GM13976 (cell line): ENCODE measurements at regions not wholly inside any gene's neighbourhood (a gene's known extent, or its start where the extent isn't known, plus 50 kb on each side); places are given as distances from the start of the nearest gene placed in this dataset.

Experiments used
- DNase-seq: peaks from one replicate; pipeline ENCODE4 v3.0.0; 2012; ENCODE audit warnings: low spot score
- in situ Hi-C: fragments of 300-500 bp; cut with MboI; formaldehyde crosslinking; loops from one replicate; pipeline ENCODE4 v1.12.0; 2022; ENCODE audit warnings: low sequenced_read_pairs, mixed read lengths, inconsistent platforms; ENCODE audit not compliant: unreplicated experiment
- TF ChIP-seq, protein P1 (sequence below): IDR thresholded peaks from 2 replicates; pipeline ENCODE4 v1.5.1; 2012; ENCODE audit warnings: borderline replicate concordance, mild to moderate bottlenecking; ENCODE audit not compliant: insufficient read depth; ENCODE audit errors: extremely low read depth, missing control alignments, control extremely low read depth

DNA sequence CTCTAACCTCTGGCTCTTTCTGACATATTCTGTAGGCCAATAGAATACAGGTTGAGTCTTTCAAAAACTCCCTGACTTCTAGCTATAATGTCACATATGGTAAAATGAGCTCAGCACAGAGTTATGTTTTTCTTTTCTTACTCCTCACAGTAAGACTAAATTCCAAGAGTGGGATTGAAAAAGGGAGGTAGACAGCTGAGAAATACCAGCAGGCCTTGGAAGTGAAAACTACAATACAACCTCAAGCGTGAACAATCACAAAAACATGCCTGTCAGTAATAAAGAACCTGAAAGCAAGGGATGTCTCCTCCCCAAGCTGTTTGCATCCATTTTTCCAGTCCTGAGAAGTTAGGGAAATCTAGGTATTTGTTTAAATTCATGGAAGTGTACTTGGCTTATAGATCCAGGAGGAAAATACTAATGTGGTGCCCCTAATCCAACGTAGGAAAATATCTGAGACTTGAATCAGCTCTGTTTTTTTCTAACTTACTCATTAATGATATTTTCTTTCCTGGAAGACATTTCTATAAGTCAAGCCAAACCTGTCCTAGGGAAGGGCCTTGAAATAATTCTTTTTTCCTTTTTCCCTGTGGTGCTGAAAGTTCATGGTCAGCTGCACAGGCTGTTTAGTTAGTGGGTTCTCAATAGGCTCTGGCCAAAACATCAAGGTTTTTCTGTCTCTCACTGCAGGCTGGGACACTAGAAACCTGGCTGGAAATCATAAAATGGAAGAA lies 167.9 kb upstream of the SPATS2L start:
- in situ Hi-C loops = no loop called here
- TF ChIP-seq, protein P1, sequence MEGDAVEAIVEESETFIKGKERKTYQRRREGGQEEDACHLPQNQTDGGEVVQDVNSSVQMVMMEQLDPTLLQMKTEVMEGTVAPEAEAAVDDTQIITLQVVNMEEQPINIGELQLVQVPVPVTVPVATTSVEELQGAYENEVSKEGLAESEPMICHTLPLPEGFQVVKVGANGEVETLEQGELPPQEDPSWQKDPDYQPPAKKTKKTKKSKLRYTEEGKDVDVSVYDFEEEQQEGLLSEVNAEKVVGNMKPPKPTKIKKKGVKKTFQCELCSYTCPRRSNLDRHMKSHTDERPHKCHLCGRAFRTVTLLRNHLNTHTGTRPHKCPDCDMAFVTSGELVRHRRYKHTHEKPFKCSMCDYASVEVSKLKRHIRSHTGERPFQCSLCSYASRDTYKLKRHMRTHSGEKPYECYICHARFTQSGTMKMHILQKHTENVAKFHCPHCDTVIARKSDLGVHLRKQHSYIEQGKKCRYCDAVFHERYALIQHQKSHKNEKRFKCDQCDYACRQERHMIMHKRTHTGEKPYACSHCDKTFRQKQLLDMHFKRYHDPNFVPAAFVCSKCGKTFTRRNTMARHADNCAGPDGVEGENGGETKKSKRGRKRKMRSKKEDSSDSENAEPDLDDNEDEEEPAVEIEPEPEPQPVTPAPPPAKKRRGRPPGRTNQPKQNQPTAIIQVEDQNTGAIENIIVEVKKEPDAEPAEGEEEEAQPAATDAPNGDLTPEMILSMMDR = no peak
- DNase-seq = no peak

DNA sequence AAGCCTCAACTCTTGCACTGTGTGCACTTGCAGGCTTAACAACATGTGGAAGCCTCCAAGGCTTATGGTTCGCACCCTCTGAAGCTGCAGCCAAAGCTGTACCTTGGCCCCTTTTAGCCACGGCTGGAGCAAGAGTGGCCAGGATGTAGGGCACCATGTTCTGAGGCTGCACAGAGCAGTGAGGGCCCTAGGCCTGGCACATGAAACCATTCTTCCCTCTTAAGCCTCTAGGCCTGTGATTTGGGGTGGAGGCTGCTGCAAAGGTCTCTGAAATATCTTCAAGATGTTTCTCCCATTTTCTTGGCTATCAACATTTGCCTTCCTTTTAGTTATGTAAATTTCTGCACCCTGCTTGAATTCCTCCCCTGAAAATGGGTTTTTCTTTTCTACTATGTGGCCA lies 161.9 kb upstream of the SPATS2L start:
- TF ChIP-seq, protein P1 = no peak
- DNase-seq = no peak
- in situ Hi-C loops = no loop called here

DNA sequence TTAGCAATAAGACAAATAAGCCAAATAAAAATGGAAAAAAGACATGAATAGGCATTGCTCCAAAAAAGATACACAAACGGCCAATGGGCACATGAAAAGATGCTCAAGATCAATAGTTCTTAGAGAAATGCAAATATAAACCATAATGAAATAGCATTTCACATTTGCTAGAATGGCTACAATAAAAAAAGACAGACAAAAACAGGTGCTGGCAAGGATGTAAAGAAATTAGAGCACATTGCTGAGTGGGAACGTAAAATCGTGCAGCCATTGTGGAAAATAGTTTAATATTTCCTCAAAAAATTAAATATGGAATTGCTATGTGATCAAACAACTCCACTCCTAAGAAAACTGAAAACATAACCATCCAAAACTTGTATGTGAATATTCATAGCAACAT lies 160.0 kb upstream of the SPATS2L start:
- TF ChIP-seq, protein P1 = no peak
- no peak for DNase-seq
- in situ Hi-C loops = no loop called here

DNA sequence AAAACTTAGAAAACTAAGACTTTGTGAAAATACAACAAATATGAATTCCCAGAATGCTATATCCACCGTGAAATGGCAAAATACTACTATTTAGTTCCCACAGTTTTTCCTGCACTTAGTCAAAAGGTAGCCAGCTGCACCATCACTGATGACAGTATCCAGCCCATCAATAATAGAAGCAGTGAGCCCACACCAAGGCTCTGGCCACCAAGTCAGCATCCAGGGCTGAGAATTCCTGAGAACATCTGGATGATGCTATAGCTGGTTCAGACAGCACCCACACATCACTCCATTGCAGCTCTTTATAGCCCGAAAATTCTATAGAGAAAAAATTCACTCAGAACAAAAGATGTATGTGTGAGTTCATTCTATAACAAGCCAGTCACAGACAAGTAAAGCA lies 159.1 kb upstream of the SPATS2L start:
- in situ Hi-C loops = no loop called here
- DNase-seq = no peak
- TF ChIP-seq, protein P1 = no peak

DNA sequence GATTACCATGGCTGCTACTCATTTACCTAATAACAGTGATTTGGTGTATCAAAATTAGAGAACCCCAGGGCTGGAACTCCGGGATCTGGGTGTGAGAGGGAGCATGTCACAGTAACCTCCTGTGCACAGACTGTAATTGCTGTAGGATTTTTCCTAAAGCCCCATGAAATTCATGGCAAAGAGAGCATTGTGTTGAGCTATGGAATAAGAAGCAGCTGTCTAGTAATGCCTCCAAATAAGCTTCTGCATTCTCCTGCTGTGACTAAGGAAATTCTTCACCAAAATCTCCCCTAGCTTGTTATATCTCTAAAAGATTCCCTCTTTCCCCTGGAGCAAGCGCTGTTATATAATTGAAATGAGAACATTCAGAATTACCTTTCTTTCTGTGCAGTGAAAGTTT lies 158.1 kb upstream of the SPATS2L start:
- TF ChIP-seq, protein P1 = no peak
- in situ Hi-C loops = no loop called here
- DNase-seq = no peak

DNA sequence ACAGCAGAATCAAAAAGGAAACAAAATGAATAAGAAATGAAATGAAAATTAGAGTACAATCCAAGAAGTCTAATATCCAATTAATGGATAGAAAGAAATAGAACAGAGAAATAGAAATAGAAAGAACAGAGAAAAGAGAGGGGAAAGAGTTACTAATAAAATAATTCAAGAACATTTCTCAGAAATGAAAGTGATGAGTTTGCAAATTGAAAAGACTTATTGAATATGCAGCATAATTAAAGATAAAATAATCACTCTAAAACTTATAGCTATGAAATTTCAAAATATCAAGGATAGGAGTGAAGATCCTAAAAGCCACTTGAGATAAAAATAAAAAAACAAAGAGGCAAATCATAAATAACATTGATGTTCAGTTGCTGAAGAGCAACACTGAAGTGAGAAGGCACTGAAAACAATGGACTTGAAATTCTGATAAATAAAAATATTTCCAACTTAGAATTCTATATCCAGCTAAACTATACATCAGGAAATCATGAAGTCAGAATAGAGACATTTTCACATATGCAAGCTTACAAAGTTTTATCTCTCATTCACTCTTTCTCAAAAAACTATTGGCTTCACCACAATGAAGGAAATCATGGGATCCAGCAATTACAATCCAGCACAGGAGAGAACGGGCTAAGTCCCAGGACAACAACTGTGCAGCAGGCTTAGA lies 155.9 kb upstream of the SPATS2L start:
- TF ChIP-seq, protein P1 = no peak
- no peak for DNase-seq
- in situ Hi-C loops = no loop called here

DNA sequence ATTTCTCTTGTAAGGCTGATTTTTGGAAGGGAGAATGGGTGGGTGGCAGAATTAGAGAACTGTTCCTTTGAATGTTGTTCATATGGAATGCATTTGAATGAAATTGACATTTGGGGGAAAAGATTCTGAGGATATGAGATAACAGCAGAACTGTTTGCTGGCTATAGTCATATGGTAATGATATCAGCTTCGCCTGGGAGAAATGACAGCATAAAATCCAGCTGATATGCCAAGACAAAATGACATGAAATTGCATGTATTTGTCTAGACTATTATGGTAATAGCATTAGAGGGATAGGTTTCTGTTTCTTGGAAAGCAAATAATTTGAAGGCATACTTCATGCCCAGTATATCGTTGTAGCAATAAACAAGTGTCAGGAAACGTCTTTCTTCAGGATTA lies 150.8 kb upstream of the SPATS2L start:
- in situ Hi-C loops = no loop called here
- TF ChIP-seq, protein P1 = no peak
- no peak for DNase-seq
